Keratinocyte (primary cell): ENCODE measurements at regions not wholly inside any gene's neighbourhood (a gene's known extent, or its start where the extent isn't known, plus 50 kb on each side); places are given as distances from the start of the nearest gene placed in this dataset.

Source experiments
- DNase-seq: peaks from one replicate; pipeline ENCODE4 v3.0.0-alpha.2; 2011; ENCODE audit warnings: low read depth, missing footprints, low spot score
- FAIRE-seq: peaks from 2 replicates; lab custom pipeline; 2011; peaks lifted over from hg19 to GRCh38; lab: Jason Lieb, UNC
- H2AFZ ChIP-seq: 2 replicates; pipeline ENCODE4 v1.6.0; 2012; ENCODE audit warnings: low read length, control low read depth, inconsistent platforms; ENCODE audit not compliant: control insufficient read depth
- H3K27ac ChIP-seq: 2 replicates; pipeline ENCODE4 v1.5.1; 2011; ENCODE audit warnings: low read length; ENCODE audit not compliant: control insufficient read depth, insufficient read depth
- H3K27me3 ChIP-seq: 3 replicates; pipeline ENCODE4 v1.6.0; 2011; ENCODE audit warnings: low read length; ENCODE audit not compliant: control insufficient read depth, insufficient read depth; ENCODE audit errors: extremely low read depth
- H3K36me3 ChIP-seq, 2 experiments: 2 replicates in 1 of 2; 3 replicates in 1 of 2; pipeline ENCODE4 v1.5.1; 2011; ENCODE audit warnings: low read length in 2 of 2, mild to moderate bottlenecking in 1 of 2; ENCODE audit not compliant: control insufficient read depth in 2 of 2, insufficient read depth in 2 of 2; ENCODE audit errors: extremely low read depth in 1 of 2
- H3K4me1 ChIP-seq: 3 replicates; pipeline ENCODE4 v1.5.1; 2011; ENCODE audit warnings: low read length; ENCODE audit not compliant: control insufficient read depth, insufficient read depth; ENCODE audit errors: extremely low read depth
- H3K4me2 ChIP-seq: 3 replicates; pipeline ENCODE4 v1.6.0; 2011; ENCODE audit warnings: low read depth, low read length; ENCODE audit not compliant: control insufficient read depth, insufficient read depth; ENCODE audit errors: extremely low read depth
- H3K4me3 ChIP-seq, 3 experiments: fragments of 200-600 bp in 1 of 3; sonication (generic) in 1 of 3; 2 replicates in 2 of 3; 3 replicates in 1 of 3; pipeline ENCODE4 v1.5.1; 2011 to 2016; ENCODE audit warnings: low read length in 3 of 3, mild to moderate bottlenecking in 3 of 3, control low read depth in 2 of 3, inconsistent platforms in 1 of 3, low read depth in 1 of 3, mixed read lengths in 1 of 3, mixed run types in 1 of 3, moderate library complexity in 1 of 3; ENCODE audit not compliant: control insufficient read depth in 2 of 3, insufficient read depth in 2 of 3; ENCODE audit errors: extremely low read depth in 1 of 3
- H3K79me2 ChIP-seq: 2 replicates; pipeline ENCODE4 v1.6.0; 2012; ENCODE audit warnings: low read length; ENCODE audit not compliant: control insufficient read depth, insufficient read depth
- H3K9ac ChIP-seq: 3 replicates; pipeline ENCODE4 v1.6.0; 2011; ENCODE audit warnings: low read length; ENCODE audit not compliant: control insufficient read depth, insufficient read depth; ENCODE audit errors: extremely low read depth
- H3K9me1 ChIP-seq: 3 replicates; pipeline ENCODE4 v1.6.0; 2011; ENCODE audit warnings: low read length; ENCODE audit not compliant: control insufficient read depth, insufficient read depth; ENCODE audit errors: extremely low read depth
- H3K9me3 ChIP-seq: 2 replicates; pipeline ENCODE4 v1.5.1; 2012; ENCODE audit warnings: low read depth, low read length; ENCODE audit not compliant: control insufficient read depth
- H4K20me1 ChIP-seq: 3 replicates; pipeline ENCODE4 v1.6.0; 2011; ENCODE audit warnings: low read length; ENCODE audit not compliant: control insufficient read depth, insufficient read depth; ENCODE audit errors: extremely low read depth
- CTCF ChIP-seq, 3 experiments: IDR thresholded peaks in 1 of 3; conservative IDR thresholded peaks in 1 of 3; optimal IDR thresholded peaks in 1 of 3; 2 replicates in 2 of 3; 3 replicates in 1 of 3; pipeline versions ENCODE3 to v1.5.1; 2011; ENCODE audit warnings: low read length in 3 of 3, mild to moderate bottlenecking in 3 of 3, moderate library complexity in 2 of 3, control low read depth in 1 of 3, inconsistent platforms in 1 of 3; ENCODE audit not compliant: insufficient read depth in 2 of 3; ENCODE audit errors: extremely low read depth in 1 of 3
- EZH2 ChIP-seq: IDR thresholded peaks from one replicate; pipeline ENCODE4 v1.6.1; 2012; ENCODE audit warnings: inconsistent platforms, mild to moderate bottlenecking, low read length, moderate library complexity
- dilution Hi-C: fragments of 300-500 bp; cut with MboI; formaldehyde crosslinking; loops from one replicate; pipeline ENCODE4 v1.7.0; 2020; ENCODE audit warnings: low sequenced_read_pairs; ENCODE audit not compliant: extremely low pct_ligation_motif_present

GRCh38 chr7:11946794-11947193, 114.8 kb upstream of the THSD7A start:
- Histone ChIP-seq H3K27ac (no peak overlapping the region), H3K4me3 (no peak overlapping the region), H3K9ac (no peak overlapping the region), H3K79me2 (no peaks in the 10 kb centered on the region), H3K36me3 (no peaks in the 10 kb centered on the region), H3K27me3 (no peaks in the 10 kb centered on the region), H4K20me1 (no peaks in the 10 kb centered on the region), H2AFZ (no peak overlapping the region), H3K9me3 (peaks cover 4% of the 10 kb centered on the region), H3K9me1 (no peaks in the 10 kb centered on the region), H3K4me2 (no peak overlapping the region), H3K4me1 (no peaks in the 10 kb centered on the region)
- TF ChIP-seq EZH2: no peak
- no peak for TF ChIP-seq CTCF (optimal IDR thresholded peaks at IDR 0.05 in 1 of 3, IDR thresholded peaks at IDR 0.05 in 1 of 3, conservative IDR thresholded peaks at IDR 0.05 in 1 of 3; ENCODE audit: extremely low read depth in 1 of 3, insufficient read depth in 2 of 3, low read length in 3 of 3)
- FAIRE-seq (no peak), DNase-seq (no peak)
- dilution Hi-C loops: no loop called here

- H3K27me3 ChIP-seq: no peaks in the 10 kb centered on the region
- no peak overlapping the region for H3K4me2 ChIP-seq
- no peak overlapping the region for H3K4me3 ChIP-seq
- no peaks in the 10 kb centered on the region for H3K9me1 ChIP-seq
- FAIRE-seq: no peak
- no peaks in the 10 kb centered on the region for H3K36me3 ChIP-seq
- no peaks in the 10 kb centered on the region for H4K20me1 ChIP-seq
- no peak overlapping the region for H3K9ac ChIP-seq
- peaks cover 4% of the 10 kb centered on the region for H3K9me3 ChIP-seq
- TF ChIP-seq EZH2: no peak
- TF ChIP-seq CTCF (optimal IDR thresholded peaks at IDR 0.05 in 1 of 3, IDR thresholded peaks at IDR 0.05 in 1 of 3, conservative IDR thresholded peaks at IDR 0.05 in 1 of 3; ENCODE audit: extremely low read depth in 1 of 3, insufficient read depth in 2 of 3, low read length in 3 of 3): no peak
- no peak overlapping the region for H3K27ac ChIP-seq
- H3K4me1 ChIP-seq: no peaks in the 10 kb centered on the region
- no peaks in the 10 kb centered on the region for H3K79me2 ChIP-seq
- no peak for DNase-seq
- dilution Hi-C loops: no loop called here
- H2AFZ ChIP-seq: no peak overlapping the region
These were observed 118.3 kb upstream of the THSD7A start for GRCh38 chr7:11950281-11950680.
